GM23338 (cell line): ENCODE measurements at regions not wholly inside any gene's neighbourhood (a gene's known extent, or its start where the extent isn't known, plus 50 kb on each side); places are given as distances from the start of the nearest gene placed in this dataset.
A peak's percentile ranks its signal among the peaks of the same experiment; 100 is the strongest.

ENCODE experiments used
- ATAC-seq: fragments of 200-7000 bp; cut with Tn5 transposase; 3 replicates; pipeline ENCODE4 v1.9.1; 2020
- DNase-seq: peaks from one replicate; pipeline ENCODE4 v3.0.0-alpha.2; 2015; ENCODE audit warnings: low spot score
- H2AFZ ChIP-seq: fragments of 200-600 bp; sonication (generic); 2 replicates; pipeline ENCODE4 v1.8.0; 2016; ENCODE audit warnings: antibody characterized with exemption, mild to moderate bottlenecking, moderate library complexity
- H3F3A ChIP-seq: fragments of 200-600 bp; sonication (generic); replicated peaks from 2 replicates; pipeline ENCODE4 v1.8.0; 2017; ENCODE audit warnings: antibody characterized with exemption, mixed run types, low read depth
- H3K27ac ChIP-seq: fragments of 200-600 bp; sonication (generic); 2 replicates; pipeline ENCODE4 v1.6.1; 2016; ENCODE audit warnings: low read depth
- H3K27me3 ChIP-seq: fragments of 200-600 bp; sonication (generic); 2 replicates; pipeline ENCODE4 v1.8.0; 2016; ENCODE audit warnings: mild to moderate bottlenecking, mixed run types, moderate library complexity; ENCODE audit not compliant: insufficient read depth
- H3K36me3 ChIP-seq: fragments of 200-600 bp; sonication (generic); 2 replicates; pipeline ENCODE4 v1.8.0; 2016; ENCODE audit warnings: mild to moderate bottlenecking; ENCODE audit not compliant: insufficient read depth
- H3K4me1 ChIP-seq: fragments of 200-600 bp; sonication (generic); 2 replicates; pipeline ENCODE4 v1.8.0; 2016; ENCODE audit warnings: mild to moderate bottlenecking, moderate library complexity; ENCODE audit not compliant: insufficient read depth
- H3K4me2 ChIP-seq: fragments of 200-600 bp; sonication (generic); 2 replicates; pipeline ENCODE4 v1.7.1; 2017; ENCODE audit warnings: mixed run types
- H3K4me3 ChIP-seq: fragments of 200-600 bp; sonication (generic); 2 replicates; pipeline ENCODE4 v1.6.1; 2016; ENCODE audit warnings: mixed run types
- H3K79me2 ChIP-seq: fragments of 200-600 bp; sonication (generic); replicated peaks from 2 replicates; pipeline ENCODE4 v1.8.0; 2017; ENCODE audit warnings: mild to moderate bottlenecking; ENCODE audit not compliant: insufficient read depth
- H3K9me2 ChIP-seq: fragments of 200-600 bp; sonication (generic); 2 replicates; pipeline ENCODE4 v1.8.0; 2017; ENCODE audit not compliant: insufficient read depth
- H4K20me1 ChIP-seq: fragments of 200-600 bp; sonication (generic); replicated peaks from 2 replicates; pipeline ENCODE4 v1.8.0; 2017; ENCODE audit warnings: mild to moderate bottlenecking; ENCODE audit not compliant: insufficient read depth
- H3K27ac Mint-ChIP-seq: 2 replicates; pipeline ENCODE4 v1.8.0; 2020; ENCODE audit warnings: inconsistent platforms, mild to moderate bottlenecking, moderate library complexity, mixed read lengths
- H3K27me3 Mint-ChIP-seq: 3 replicates; pipeline ENCODE4 v1.8.0; 2022; ENCODE audit warnings: low read depth, mild to moderate bottlenecking, moderate library complexity, mixed read lengths, inconsistent platforms; ENCODE audit not compliant: insufficient read depth, poor library complexity
- H3K36me3 Mint-ChIP-seq: 3 replicates; pipeline ENCODE4 v1.8.0; 2021; ENCODE audit warnings: low read depth, mild to moderate bottlenecking, inconsistent platforms, moderate library complexity, mixed read lengths
- H3K4me1 Mint-ChIP-seq: 3 replicates; pipeline ENCODE4 v1.8.0; 2020; ENCODE audit warnings: mild to moderate bottlenecking, inconsistent platforms, mixed read lengths
- H3K4me3 Mint-ChIP-seq: 3 replicates; pipeline ENCODE4 v1.8.0; 2021; ENCODE audit warnings: moderate library complexity, mild to moderate bottlenecking, inconsistent platforms, mixed read lengths
- H3K9me3 Mint-ChIP-seq: 3 replicates; pipeline ENCODE4 v1.8.0; 2020; ENCODE audit warnings: moderate library complexity, mild to moderate bottlenecking, inconsistent platforms, mixed read lengths
- CREB1 ChIP-seq: fragments of 250-450 bp; sonication (Bioruptor Pico); IDR thresholded peaks from 2 replicates; pipeline ENCODE4 v1.5.0; 2020; ENCODE audit warnings: low read depth, mild to moderate bottlenecking, moderate library complexity
- EZH2 ChIP-seq: fragments of 200-600 bp; sonication (generic); IDR thresholded peaks from one replicate; pipeline ENCODE4 v1.8.0; 2017; ENCODE audit warnings: antibody characterized with exemption, mild to moderate bottlenecking, low read depth; ENCODE audit not compliant: unreplicated experiment
- EZH2phosphoT487 ChIP-seq: fragments of 200-600 bp; sonication (generic); IDR thresholded peaks from one replicate; pipeline ENCODE4 v1.8.1; 2018; ENCODE audit warnings: antibody characterized with exemption; ENCODE audit not compliant: unreplicated experiment
- JUNB ChIP-seq: IDR thresholded peaks from one replicate; pipeline ENCODE4 v1.6.1; 2016; ENCODE audit warnings: antibody characterized with exemption; ENCODE audit not compliant: unreplicated experiment
- NANOG ChIP-seq: IDR thresholded peaks from 2 replicates; pipeline ENCODE4 v1.6.1; 2016; ENCODE audit warnings: antibody characterized with exemption, borderline replicate concordance
- POLR2AphosphoS5 ChIP-seq: IDR thresholded peaks from 2 replicates; pipeline ENCODE4 v1.6.1; 2016; ENCODE audit warnings: antibody characterized with exemption, low read depth
- REST ChIP-seq: IDR thresholded peaks from one replicate; pipeline ENCODE4 v1.6.1; 2018; ENCODE audit warnings: antibody characterized with exemption; ENCODE audit not compliant: unreplicated experiment
- STAT1 ChIP-seq: IDR thresholded peaks from one replicate; pipeline ENCODE4 v1.6.1; 2016; ENCODE audit warnings: antibody characterized with exemption; ENCODE audit not compliant: unreplicated experiment
- ZNF114 ChIP-seq: fragments of 250-450 bp; sonication (Bioruptor Pico); IDR thresholded peaks from 2 replicates; pipeline ENCODE4 v1.5.0; 2020; ENCODE audit warnings: mild to moderate bottlenecking, moderate library complexity
- ZNF331 ChIP-seq: fragments of 250-450 bp; sonication (Bioruptor Pico); IDR thresholded peaks from 2 replicates; pipeline ENCODE4 v1.5.0; 2020; ENCODE audit warnings: low read depth, mild to moderate bottlenecking, moderate library complexity
- TF ChIP-seq, protein P1 (sequence below), 2 experiments: fragments of 200-600 bp in 1 of 2; sonication (generic) in 1 of 2; conservative IDR thresholded peaks; 2 replicates each; pipeline versions ENCODE4 v1.5.1 to v1.6.1; 2016 to 2017; ENCODE audit warnings: antibody characterized with exemption in 2 of 2, low read depth in 2 of 2, mild to moderate bottlenecking in 2 of 2, moderate library complexity in 1 of 2
- TF ChIP-seq, protein P2 (sequence below): IDR thresholded peaks from 2 replicates; pipeline ENCODE4 v1.6.1; 2016; ENCODE audit warnings: antibody characterized with exemption
- TF ChIP-seq, protein P3 (sequence below): fragments of 250-450 bp; sonication (Bioruptor Pico); IDR thresholded peaks from 2 replicates; pipeline ENCODE4 v1.5.0; 2020; ENCODE audit warnings: mild to moderate bottlenecking, moderate library complexity

DNA sequence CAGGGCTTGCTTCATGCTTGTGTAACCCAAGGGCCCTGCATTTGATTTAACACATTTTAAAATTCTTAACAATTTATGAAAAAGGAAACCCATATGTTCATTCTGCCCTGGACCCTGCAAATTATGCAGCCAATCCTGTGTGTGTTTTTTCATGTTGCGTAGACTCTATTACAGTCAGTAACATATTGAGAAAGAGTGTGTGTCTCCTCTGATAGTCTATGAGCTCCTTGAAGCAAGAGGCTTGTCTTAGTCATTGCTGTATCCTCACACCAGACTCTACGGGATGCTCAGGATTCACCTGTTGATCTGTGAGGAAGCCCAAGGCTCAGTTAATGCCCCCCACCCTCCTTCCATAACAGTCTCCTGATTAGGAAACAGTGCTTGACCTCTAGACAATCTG, 177.3 kb upstream of the DMAC1 start:
- peak overlapping the region; percentile 9; the same call in 1 of the 2 replicates for H3K27ac Mint-ChIP-seq
- peaks cover 1% of the 10 kb centered on the region for H3K27me3 Mint-ChIP-seq
- no peaks in the 10 kb centered on the region for H4K20me1 ChIP-seq
- no peaks in the 10 kb centered on the region for H3K36me3 Mint-ChIP-seq
- ATAC-seq (no peak), DNase-seq (no peak)
- no peak overlapping the region for H2AFZ ChIP-seq
- no peak overlapping the region for H3K27ac ChIP-seq
- no peaks in the 10 kb centered on the region for H3K27me3 ChIP-seq
- no peak overlapping the region for H3K4me2 ChIP-seq
- peaks cover 18% of the 10 kb centered on the region; the same call in 2 of the 3 replicates for H3K4me1 Mint-ChIP-seq
- H3K9me3 Mint-ChIP-seq, result no peaks in the 10 kb centered on the region
- H3K79me2 ChIP-seq, result no peaks in the 10 kb centered on the region
- no peaks in the 10 kb centered on the region for H3K36me3 ChIP-seq
- no peaks in the 10 kb centered on the region for H3F3A ChIP-seq
- TF ChIP-seq JUNB (no peak), NANOG (no peak), ZNF114 (CRISPR knock-in tag) (no peak), ZNF331 (CRISPR knock-in tag) (no peak), EZH2 (no peak), CREB1 (CRISPR knock-in tag) (no peak), EZH2phosphoT487 (no peak), REST (no peak), STAT1 (no peak), POLR2AphosphoS5 (no peak)
- TF ChIP-seq, protein P1, sequence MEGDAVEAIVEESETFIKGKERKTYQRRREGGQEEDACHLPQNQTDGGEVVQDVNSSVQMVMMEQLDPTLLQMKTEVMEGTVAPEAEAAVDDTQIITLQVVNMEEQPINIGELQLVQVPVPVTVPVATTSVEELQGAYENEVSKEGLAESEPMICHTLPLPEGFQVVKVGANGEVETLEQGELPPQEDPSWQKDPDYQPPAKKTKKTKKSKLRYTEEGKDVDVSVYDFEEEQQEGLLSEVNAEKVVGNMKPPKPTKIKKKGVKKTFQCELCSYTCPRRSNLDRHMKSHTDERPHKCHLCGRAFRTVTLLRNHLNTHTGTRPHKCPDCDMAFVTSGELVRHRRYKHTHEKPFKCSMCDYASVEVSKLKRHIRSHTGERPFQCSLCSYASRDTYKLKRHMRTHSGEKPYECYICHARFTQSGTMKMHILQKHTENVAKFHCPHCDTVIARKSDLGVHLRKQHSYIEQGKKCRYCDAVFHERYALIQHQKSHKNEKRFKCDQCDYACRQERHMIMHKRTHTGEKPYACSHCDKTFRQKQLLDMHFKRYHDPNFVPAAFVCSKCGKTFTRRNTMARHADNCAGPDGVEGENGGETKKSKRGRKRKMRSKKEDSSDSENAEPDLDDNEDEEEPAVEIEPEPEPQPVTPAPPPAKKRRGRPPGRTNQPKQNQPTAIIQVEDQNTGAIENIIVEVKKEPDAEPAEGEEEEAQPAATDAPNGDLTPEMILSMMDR (conservative IDR thresholded peaks at IDR 0.05; ENCODE audit: low read depth in 2 of 2), result no peak
- TF ChIP-seq, protein P2, sequence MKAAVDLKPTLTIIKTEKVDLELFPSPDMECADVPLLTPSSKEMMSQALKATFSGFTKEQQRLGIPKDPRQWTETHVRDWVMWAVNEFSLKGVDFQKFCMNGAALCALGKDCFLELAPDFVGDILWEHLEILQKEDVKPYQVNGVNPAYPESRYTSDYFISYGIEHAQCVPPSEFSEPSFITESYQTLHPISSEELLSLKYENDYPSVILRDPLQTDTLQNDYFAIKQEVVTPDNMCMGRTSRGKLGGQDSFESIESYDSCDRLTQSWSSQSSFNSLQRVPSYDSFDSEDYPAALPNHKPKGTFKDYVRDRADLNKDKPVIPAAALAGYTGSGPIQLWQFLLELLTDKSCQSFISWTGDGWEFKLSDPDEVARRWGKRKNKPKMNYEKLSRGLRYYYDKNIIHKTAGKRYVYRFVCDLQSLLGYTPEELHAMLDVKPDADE, result no peak
- TF ChIP-seq, protein P3, sequence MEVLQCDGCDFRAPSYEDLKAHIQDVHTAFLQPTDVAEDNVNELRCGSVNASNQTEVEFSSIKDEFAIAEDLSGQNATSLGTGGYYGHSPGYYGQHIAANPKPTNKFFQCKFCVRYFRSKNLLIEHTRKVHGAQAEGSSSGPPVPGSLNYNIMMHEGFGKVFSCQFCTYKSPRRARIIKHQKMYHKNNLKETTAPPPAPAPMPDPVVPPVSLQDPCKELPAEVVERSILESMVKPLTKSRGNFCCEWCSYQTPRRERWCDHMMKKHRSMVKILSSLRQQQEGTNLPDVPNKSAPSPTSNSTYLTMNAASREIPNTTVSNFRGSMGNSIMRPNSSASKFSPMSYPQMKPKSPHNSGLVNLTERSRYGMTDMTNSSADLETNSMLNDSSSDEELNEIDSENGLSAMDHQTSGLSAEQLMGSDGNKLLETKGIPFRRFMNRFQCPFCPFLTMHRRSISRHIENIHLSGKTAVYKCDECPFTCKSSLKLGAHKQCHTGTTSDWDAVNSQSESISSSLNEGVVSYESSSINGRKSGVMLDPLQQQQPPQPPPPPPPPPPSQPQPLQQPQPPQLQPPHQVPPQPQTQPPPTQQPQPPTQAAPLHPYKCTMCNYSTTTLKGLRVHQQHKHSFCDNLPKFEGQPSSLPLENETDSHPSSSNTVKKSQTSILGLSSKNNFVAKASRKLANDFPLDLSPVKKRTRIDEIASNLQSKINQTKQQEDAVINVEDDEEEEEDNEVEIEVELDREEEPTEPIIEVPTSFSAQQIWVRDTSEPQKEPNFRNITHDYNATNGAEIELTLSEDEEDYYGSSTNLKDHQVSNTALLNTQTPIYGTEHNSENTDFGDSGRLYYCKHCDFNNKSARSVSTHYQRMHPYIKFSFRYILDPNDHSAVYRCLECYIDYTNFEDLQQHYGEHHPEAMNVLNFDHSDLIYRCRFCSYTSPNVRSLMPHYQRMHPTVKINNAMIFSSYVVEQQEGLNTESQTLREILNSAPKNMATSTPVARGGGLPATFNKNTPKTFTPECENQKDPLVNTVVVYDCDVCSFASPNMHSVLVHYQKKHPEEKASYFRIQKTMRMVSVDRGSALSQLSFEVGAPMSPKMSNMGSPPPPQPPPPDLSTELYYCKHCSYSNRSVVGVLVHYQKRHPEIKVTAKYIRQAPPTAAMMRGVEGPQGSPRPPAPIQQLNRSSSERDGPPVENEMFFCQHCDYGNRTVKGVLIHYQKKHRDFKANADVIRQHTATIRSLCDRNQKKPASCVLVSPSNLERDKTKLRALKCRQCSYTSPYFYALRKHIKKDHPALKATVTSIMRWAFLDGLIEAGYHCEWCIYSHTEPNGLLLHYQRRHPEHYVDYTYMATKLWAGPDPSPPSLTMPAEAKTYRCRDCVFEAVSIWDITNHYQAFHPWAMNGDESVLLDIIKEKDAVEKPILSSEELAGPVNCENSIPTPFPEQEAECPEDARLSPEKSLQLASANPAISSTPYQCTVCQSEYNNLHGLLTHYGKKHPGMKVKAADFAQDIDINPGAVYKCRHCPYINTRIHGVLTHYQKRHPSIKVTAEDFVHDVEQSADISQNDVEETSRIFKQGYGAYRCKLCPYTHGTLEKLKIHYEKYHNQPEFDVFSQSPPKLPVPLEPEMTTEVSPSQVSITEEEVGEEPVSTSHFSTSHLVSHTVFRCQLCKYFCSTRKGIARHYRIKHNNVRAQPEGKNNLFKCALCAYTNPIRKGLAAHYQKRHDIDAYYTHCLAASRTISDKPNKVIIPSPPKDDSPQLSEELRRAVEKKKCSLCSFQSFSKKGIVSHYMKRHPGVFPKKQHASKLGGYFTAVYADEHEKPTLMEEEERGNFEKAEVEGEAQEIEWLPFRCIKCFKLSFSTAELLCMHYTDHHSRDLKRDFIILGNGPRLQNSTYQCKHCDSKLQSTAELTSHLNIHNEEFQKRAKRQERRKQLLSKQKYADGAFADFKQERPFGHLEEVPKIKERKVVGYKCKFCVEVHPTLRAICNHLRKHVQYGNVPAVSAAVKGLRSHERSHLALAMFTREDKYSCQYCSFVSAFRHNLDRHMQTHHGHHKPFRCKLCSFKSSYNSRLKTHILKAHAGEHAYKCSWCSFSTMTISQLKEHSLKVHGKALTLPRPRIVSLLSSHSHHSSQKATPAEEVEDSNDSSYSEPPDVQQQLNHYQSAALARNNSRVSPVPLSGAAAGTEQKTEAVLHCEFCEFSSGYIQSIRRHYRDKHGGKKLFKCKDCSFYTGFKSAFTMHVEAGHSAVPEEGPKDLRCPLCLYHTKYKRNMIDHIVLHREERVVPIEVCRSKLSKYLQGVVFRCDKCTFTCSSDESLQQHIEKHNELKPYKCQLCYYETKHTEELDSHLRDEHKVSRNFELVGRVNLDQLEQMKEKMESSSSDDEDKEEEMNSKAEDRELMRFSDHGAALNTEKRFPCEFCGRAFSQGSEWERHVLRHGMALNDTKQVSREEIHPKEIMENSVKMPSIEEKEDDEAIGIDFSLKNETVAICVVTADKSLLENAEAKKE (CRISPR knock-in tag), result no peak
- no peak overlapping the region for H3K4me3 Mint-ChIP-seq
- no peak overlapping the region for H3K4me3 ChIP-seq
- peaks cover 6% of the 10 kb centered on the region; the same call in 1 of the 2 replicates for H3K4me1 ChIP-seq
- 0 out of 2 replicates have a peak, but pooled peaks cover 3% of the 10 kb centered on the region for H3K9me2 ChIP-seq
